Thoracic aorta (tissue), 2 donors: ENCODE measurements at regions not wholly inside any gene's neighbourhood (a gene's known extent, or its start where the extent isn't known, plus 50 kb on each side); places are given as distances from the start of the nearest gene placed in this dataset.

Experiments used
- ATAC-seq: fragments of 150-250 bp; one replicate; pipeline ENCODE4 v1.8.0; 2017; ENCODE audit warnings: low read depth; ENCODE audit not compliant: insufficient number of reproducible peaks, low FRiP score
- DNase-seq: peaks from one replicate; pipeline ENCODE4 v3.0.0-alpha.2; 2020; ENCODE audit warnings: low spot score
- H3K27ac ChIP-seq, 2 donors: fragments of 200-600 bp; sonication (generic); 1 replicate in 1 of 2; 2 replicates in 1 of 2; pipeline ENCODE4 v1.5.1; 2016; ENCODE audit warnings: mild to moderate bottlenecking in 2 of 2, moderate library complexity in 2 of 2
- H3K27me3 ChIP-seq: fragments of 200-600 bp; sonication (generic); replicated peaks from 2 replicates; pipeline ENCODE4 v1.6.0; 2016; ENCODE audit warnings: mild to moderate bottlenecking; ENCODE audit not compliant: insufficient read depth
- H3K36me3 ChIP-seq: fragments of 200-600 bp; sonication (generic); one replicate; pipeline ENCODE4 v1.5.1; 2016
- H3K4me1 ChIP-seq, 2 donors: fragments of 200-600 bp; sonication (generic); 1 replicate in 1 of 2; 2 replicates in 1 of 2; pipeline versions ENCODE4 v1.5.1 to v1.6.0; 2016; ENCODE audit warnings: low read depth in 2 of 2, mild to moderate bottlenecking in 1 of 2; ENCODE audit not compliant: control insufficient read depth in 1 of 2
- H3K4me3 ChIP-seq: fragments of 200-600 bp; sonication (generic); 2 replicates; pipeline ENCODE4 v1.5.1; 2016; ENCODE audit warnings: mild to moderate bottlenecking
- H3K9me3 ChIP-seq: fragments of 200-600 bp; sonication (generic); 2 replicates; pipeline ENCODE4 v1.5.1; 2016
- CTCF ChIP-seq: fragments of 200-600 bp; sonication (generic); IDR thresholded peaks from one replicate; pipeline ENCODE4 v1.5.1; 2019; ENCODE audit warnings: antibody characterized with exemption

- Histone ChIP-seq H3K27ac (no peak overlapping the region), H3K4me1 (no peaks in the 10 kb centered on the region), H3K27me3 (no peaks in the 10 kb centered on the region), H3K9me3 (no peaks in the 10 kb centered on the region), H3K4me3 (no peak overlapping the region), H3K36me3 (no peaks in the 10 kb centered on the region)
- DNase-seq (no peak), ATAC-seq (no peak)
- no peak for TF ChIP-seq CTCF
These were observed 153.4 kb upstream of the LRFN2 start for GRCh38 chr6:40740518-40740917.

- TF ChIP-seq CTCF, result no peak
- no peak for DNase-seq
- peaks cover 0 to 4% of the 10 kb centered on the region in 2 donors for H3K4me1 ChIP-seq
- H3K4me3 ChIP-seq, result no peak overlapping the region
- no peaks in the 10 kb centered on the region for H3K27me3 ChIP-seq
- H3K27ac ChIP-seq, result no peak overlapping the region
- H3K36me3 ChIP-seq, result no peaks in the 10 kb centered on the region
- no peak for ATAC-seq
- H3K9me3 ChIP-seq, result no peaks in the 10 kb centered on the region
These were observed 151.5 kb upstream of the LRFN2 start for GRCh38 chr6:40738551-40739193.

- DNase-seq (no peak), ATAC-seq (no peak)
- peaks cover 15 to 28% of the 10 kb centered on the region in 2 donors for H3K4me1 ChIP-seq
- no peak overlapping the region for H3K27ac ChIP-seq
- H3K9me3 ChIP-seq, result no peaks in the 10 kb centered on the region
- H3K27me3 ChIP-seq, result no peaks in the 10 kb centered on the region
- TF ChIP-seq CTCF, result no peak
- no peak overlapping the region for H3K4me3 ChIP-seq
- no peaks in the 10 kb centered on the region for H3K36me3 ChIP-seq
These were observed 148.4 kb upstream of the LRFN2 start for GRCh38 chr6:40735521-40735920.

- H3K36me3 ChIP-seq, result no peaks in the 10 kb centered on the region
- ATAC-seq (no peak), DNase-seq (no peak)
- H3K4me1 ChIP-seq, result peaks cover 15 to 28% of the 10 kb centered on the region in 2 donors
- TF ChIP-seq CTCF, result no peak
- H3K4me3 ChIP-seq, result no peak overlapping the region
- no peaks in the 10 kb centered on the region for H3K9me3 ChIP-seq
- H3K27me3 ChIP-seq, result no peaks in the 10 kb centered on the region
- no peak overlapping the region for H3K27ac ChIP-seq
These were observed 148.0 kb upstream of the LRFN2 start for GRCh38 chr6:40735121-40735520.

- ATAC-seq, result no peak
- Histone ChIP-seq H3K27ac (no peak overlapping the region), H3K4me3 (no peak overlapping the region), H3K4me1 (peaks cover 15 to 28% of the 10 kb centered on the region in 2 donors), H3K9me3 (no peaks in the 10 kb centered on the region), H3K27me3 (no peaks in the 10 kb centered on the region), H3K36me3 (no peaks in the 10 kb centered on the region)
- TF ChIP-seq CTCF, result no peak
- no peak for DNase-seq
These were observed 147.4 kb upstream of the LRFN2 start for GRCh38 chr6:40734607-40735006.
